Karpas-422 (cell line): ENCODE measurements at regions not wholly inside any gene's neighbourhood (a gene's known extent, or its start where the extent isn't known, plus 50 kb on each side); places are given as distances from the start of the nearest gene placed in this dataset.

Experiments
- DNase-seq: peaks from one replicate; pipeline ENCODE4 v3.0.0-alpha.2; 2015
- H2AFZ ChIP-seq: fragments of 200-600 bp; sonication (generic); 2 replicates; pipeline ENCODE4 v1.6.1; 2014; ENCODE audit warnings: antibody characterized with exemption, low read length, mixed read lengths
- H3K27ac ChIP-seq: fragments of 200-600 bp; sonication (generic); 2 replicates; pipeline ENCODE4 v1.5.1; 2014; ENCODE audit warnings: mild to moderate bottlenecking, low read length, moderate library complexity
- H3K27me3 ChIP-seq: fragments of 200-600 bp; sonication (generic); 2 replicates; pipeline ENCODE4 v1.6.1; 2014; ENCODE audit warnings: low read length, mixed read lengths
- H3K36me3 ChIP-seq: fragments of 200-600 bp; sonication (generic); 2 replicates; pipeline ENCODE4 v1.6.1; 2014; ENCODE audit warnings: low read length, mixed read lengths; ENCODE audit not compliant: insufficient read depth
- H3K4me1 ChIP-seq: fragments of 200-600 bp; sonication (generic); 2 replicates; pipeline ENCODE4 v1.6.1; 2014; ENCODE audit warnings: mild to moderate bottlenecking, low read length, mixed read lengths
- H3K4me2 ChIP-seq: fragments of 200-600 bp; sonication (generic); 2 replicates; pipeline ENCODE4 v1.6.1; 2014; ENCODE audit warnings: low read length, low read depth, mild to moderate bottlenecking; ENCODE audit not compliant: poor library complexity, severe bottlenecking
- H3K4me3 ChIP-seq: fragments of 200-600 bp; sonication (generic); 2 replicates; pipeline ENCODE4 v1.5.1; 2014; ENCODE audit warnings: mild to moderate bottlenecking, antibody characterized with exemption, low read length, mixed read lengths
- H3K79me2 ChIP-seq: fragments of 200-600 bp; sonication (generic); 2 replicates; pipeline ENCODE4 v1.6.1; 2014; ENCODE audit warnings: mild to moderate bottlenecking, low read length, mixed read lengths
- H3K9ac ChIP-seq: fragments of 200-600 bp; sonication (generic); 2 replicates; pipeline ENCODE4 v1.6.0; 2014; ENCODE audit warnings: low read length
- H3K9me2 ChIP-seq: fragments of 200-600 bp; sonication (generic), shearing (Covaris generic); replicated peaks from 2 replicates; pipeline ENCODE4 v1.6.0; 2014; ENCODE audit warnings: mild to moderate bottlenecking, low read length, moderate library complexity; ENCODE audit not compliant: insufficient read depth
- H3K9me3 ChIP-seq: fragments of 300-700, 200-600 bp; sonication (generic); 2 replicates; pipeline ENCODE4 v1.6.1; 2014; ENCODE audit warnings: low read length, mixed read lengths
- H4K20me1 ChIP-seq: fragments of 200-600 bp; sonication (generic); 2 replicates; pipeline ENCODE4 v1.6.1; 2014; ENCODE audit warnings: mild to moderate bottlenecking, antibody characterized with exemption, low read length, low read depth; ENCODE audit not compliant: insufficient read depth

DNA sequence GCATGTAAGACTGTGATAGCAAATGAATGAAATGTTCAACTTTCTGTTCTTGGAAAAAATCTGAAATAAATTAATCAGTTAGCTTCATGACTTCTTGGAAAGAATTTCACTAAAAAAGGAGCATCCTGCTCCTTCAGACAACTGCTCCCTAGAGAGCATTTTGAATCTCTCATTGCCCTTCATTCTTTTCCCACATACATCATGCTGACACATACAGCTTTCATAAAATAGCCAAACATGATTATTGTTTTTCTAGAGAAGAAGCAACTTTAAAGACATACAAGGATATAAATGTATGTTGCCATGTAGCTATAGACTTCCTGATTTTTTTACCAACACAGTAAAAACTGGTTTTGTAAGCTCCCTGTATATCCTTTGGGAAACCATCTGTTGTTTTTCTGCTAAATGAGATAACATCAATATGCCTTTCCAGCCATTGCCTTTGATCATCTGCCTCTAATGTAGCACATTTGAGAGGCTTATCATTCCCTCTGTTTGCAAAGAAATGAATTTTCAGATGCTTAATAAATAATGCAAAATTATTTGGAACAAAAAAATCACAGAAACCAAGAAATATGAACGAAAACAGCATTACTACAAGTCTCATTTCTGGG lies 248.2 kb upstream of the GPR149 start:
- Histone ChIP-seq H3K4me3 (no peak overlapping the region), H3K36me3 (no peaks in the 10 kb centered on the region), H3K4me2 (no peak overlapping the region), H3K27ac (no peak overlapping the region), H3K9me2 (no peaks in the 10 kb centered on the region), H3K9me3 (no peaks in the 10 kb centered on the region), H3K27me3 (no peaks in the 10 kb centered on the region), H3K9ac (no peak overlapping the region), H2AFZ (no peak overlapping the region), H4K20me1 (no peaks in the 10 kb centered on the region), H3K4me1 (no peaks in the 10 kb centered on the region), H3K79me2 (no peaks in the 10 kb centered on the region)
- DNase-seq: no peak

DNA sequence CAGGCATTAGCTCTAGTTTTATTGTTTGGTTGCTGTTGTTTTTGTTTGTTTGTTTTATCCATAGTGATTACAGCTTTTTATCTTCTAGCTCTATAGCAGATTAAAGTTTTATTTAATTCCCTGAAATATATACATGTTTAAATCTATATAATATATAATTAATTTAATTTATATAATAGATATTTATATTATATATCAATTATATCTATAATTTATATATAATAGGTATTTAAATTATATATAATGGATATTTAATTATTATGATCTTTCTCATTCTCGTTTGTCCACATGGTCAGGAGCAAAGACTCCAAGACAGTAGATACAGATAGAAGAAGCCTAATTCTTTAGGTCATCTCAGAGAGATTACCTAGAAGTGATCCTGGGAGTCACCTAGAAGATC lies 238.8 kb upstream of the GPR149 start:
- Histone ChIP-seq H4K20me1 (no peaks in the 10 kb centered on the region), H3K36me3 (no peaks in the 10 kb centered on the region), H3K4me3 (no peak overlapping the region), H3K27me3 (no peaks in the 10 kb centered on the region), H3K9me3 (no peaks in the 10 kb centered on the region), H3K4me2 (no peak overlapping the region), H3K27ac (no peak overlapping the region), H3K4me1 (no peaks in the 10 kb centered on the region), H3K9me2 (no peaks in the 10 kb centered on the region), H3K79me2 (no peaks in the 10 kb centered on the region), H3K9ac (no peak overlapping the region), H2AFZ (no peak overlapping the region)
- DNase-seq: no peak

DNA sequence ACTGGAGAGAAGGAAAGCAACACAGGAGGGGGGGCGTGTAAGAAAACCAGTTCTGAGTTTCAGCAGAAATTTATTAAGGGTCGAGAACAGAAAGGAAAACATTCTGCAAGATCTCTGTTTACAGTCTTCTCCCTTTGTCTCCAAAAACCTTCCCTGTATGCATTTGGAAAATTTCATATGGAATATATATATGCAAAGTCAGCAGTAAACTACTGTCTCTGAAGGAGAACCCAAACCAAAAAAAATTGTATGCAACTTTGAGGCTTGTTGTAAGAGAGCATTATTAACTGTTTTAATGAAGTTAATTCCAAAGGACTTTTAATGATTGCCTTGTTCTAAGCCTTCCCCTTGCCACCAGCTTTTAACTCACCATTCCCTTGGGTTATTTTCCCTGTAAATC lies 238.2 kb upstream of the GPR149 start:
- H3K4me1 ChIP-seq: no peaks in the 10 kb centered on the region
- H3K27me3 ChIP-seq: no peaks in the 10 kb centered on the region
- DNase-seq: no peak
- H4K20me1 ChIP-seq: no peaks in the 10 kb centered on the region
- no peak overlapping the region for H3K9ac ChIP-seq
- no peak overlapping the region for H3K27ac ChIP-seq
- no peak overlapping the region for H3K4me2 ChIP-seq
- H3K36me3 ChIP-seq: no peaks in the 10 kb centered on the region
- H3K4me3 ChIP-seq: no peak overlapping the region
- H3K79me2 ChIP-seq: no peaks in the 10 kb centered on the region
- no peaks in the 10 kb centered on the region for H3K9me3 ChIP-seq
- no peaks in the 10 kb centered on the region for H3K9me2 ChIP-seq
- H2AFZ ChIP-seq: no peak overlapping the region

DNA sequence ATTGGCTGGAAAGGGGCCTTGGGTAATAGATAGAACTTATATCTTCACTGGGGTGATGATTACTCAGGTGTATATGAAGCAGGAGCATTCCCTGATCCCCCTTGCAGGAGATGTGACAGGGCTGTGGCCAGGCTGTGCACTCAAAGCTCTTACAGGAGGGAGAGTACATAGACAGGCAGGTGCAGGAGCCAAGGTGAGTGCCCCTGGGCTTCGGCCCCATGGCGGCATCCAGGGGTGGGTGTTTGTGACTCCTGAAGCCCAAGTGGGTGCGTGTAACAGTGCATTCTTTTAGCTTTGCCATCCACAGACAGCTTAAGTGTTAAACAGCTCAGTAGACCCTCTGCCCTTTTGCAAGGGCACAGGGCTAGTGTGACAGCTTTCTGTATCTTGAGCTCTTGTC lies 236.6 kb upstream of the GPR149 start:
- no peak overlapping the region for H3K4me3 ChIP-seq
- H3K27ac ChIP-seq: no peak overlapping the region
- no peaks in the 10 kb centered on the region for H3K27me3 ChIP-seq
- no peaks in the 10 kb centered on the region for H3K9me3 ChIP-seq
- H3K4me2 ChIP-seq: no peak overlapping the region
- H3K9me2 ChIP-seq: no peaks in the 10 kb centered on the region
- H2AFZ ChIP-seq: no peak overlapping the region
- no peaks in the 10 kb centered on the region for H4K20me1 ChIP-seq
- no peaks in the 10 kb centered on the region for H3K4me1 ChIP-seq
- no peak overlapping the region for H3K9ac ChIP-seq
- H3K79me2 ChIP-seq: no peaks in the 10 kb centered on the region
- DNase-seq: no peak
- no peaks in the 10 kb centered on the region for H3K36me3 ChIP-seq

DNA sequence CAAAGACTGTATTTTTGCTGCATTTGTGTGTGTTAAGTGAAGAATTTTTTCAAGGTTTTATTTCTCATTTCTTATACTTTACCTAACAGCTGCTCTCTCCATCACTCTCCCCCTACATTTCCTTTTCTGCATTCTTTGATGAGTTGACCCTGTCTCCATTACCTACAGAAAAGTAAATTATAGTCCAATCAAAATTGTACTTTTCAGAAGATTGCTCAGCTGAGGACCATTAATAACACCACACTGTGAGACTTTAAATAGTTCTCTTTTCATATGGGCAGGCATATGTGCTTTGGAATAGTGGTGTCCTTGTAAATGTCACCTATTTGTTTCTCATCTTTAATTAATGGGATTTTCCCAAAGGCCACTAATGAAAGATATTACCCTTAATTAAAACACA lies 234.7 kb upstream of the GPR149 start:
- H3K27ac ChIP-seq: no peak overlapping the region
- no peaks in the 10 kb centered on the region for H3K9me3 ChIP-seq
- H3K9ac ChIP-seq: no peak overlapping the region
- no peak for DNase-seq
- no peak overlapping the region for H2AFZ ChIP-seq
- no peaks in the 10 kb centered on the region for H3K27me3 ChIP-seq
- no peak overlapping the region for H3K4me3 ChIP-seq
- H3K36me3 ChIP-seq: no peaks in the 10 kb centered on the region
- no peaks in the 10 kb centered on the region for H3K4me1 ChIP-seq
- no peaks in the 10 kb centered on the region for H3K79me2 ChIP-seq
- no peaks in the 10 kb centered on the region for H3K9me2 ChIP-seq
- no peaks in the 10 kb centered on the region for H4K20me1 ChIP-seq
- no peak overlapping the region for H3K4me2 ChIP-seq

DNA sequence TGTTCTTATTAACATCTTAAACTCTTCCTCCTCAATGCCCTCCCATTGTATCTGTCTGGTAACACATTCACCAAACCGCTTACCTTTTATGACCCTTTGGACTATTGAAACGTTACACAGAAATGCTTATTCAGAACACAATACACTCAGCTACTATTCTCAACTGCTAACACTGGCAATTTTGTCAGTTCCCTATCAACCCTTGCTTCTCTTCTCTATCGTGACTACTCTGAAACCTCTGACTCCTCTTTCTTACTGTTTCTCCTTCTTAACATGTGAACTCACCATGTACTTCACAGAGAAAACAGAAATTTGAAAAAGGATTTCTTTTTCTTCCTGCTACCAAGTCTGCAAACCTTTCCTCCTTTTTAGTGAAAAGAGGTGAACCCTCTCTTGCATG lies 232.9 kb upstream of the GPR149 start:
- no peak overlapping the region for H3K27ac ChIP-seq
- no peaks in the 10 kb centered on the region for H3K79me2 ChIP-seq
- no peaks in the 10 kb centered on the region for H3K36me3 ChIP-seq
- H2AFZ ChIP-seq: no peak overlapping the region
- no peak overlapping the region for H3K9ac ChIP-seq
- no peaks in the 10 kb centered on the region for H3K9me2 ChIP-seq
- no peak overlapping the region for H3K4me3 ChIP-seq
- no peak overlapping the region for H3K4me2 ChIP-seq
- DNase-seq: no peak
- H3K9me3 ChIP-seq: no peaks in the 10 kb centered on the region
- no peaks in the 10 kb centered on the region for H3K27me3 ChIP-seq
- H3K4me1 ChIP-seq: no peaks in the 10 kb centered on the region
- no peaks in the 10 kb centered on the region for H4K20me1 ChIP-seq

DNA sequence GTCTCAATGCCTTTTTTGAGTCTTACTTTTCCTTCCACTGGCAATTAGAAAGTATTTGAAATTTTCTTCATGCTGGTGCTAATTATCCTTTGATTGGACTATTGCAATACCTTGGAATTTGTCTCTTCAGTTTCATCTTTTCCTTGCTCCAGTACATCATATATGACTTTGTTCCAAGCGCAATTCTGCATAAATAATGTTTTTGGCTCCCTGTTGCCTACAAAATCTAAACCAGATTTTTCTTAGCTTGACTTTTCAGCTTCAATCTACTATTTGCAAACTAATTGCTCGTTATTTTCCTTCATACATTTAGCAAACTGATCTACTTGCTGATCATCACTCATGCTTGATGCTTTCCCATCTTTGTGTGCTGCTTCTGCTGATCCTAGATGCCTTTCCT lies 230.8 kb upstream of the GPR149 start:
- no peaks in the 10 kb centered on the region for H3K4me1 ChIP-seq
- no peaks in the 10 kb centered on the region for H3K36me3 ChIP-seq
- no peaks in the 10 kb centered on the region for H3K9me3 ChIP-seq
- H3K27me3 ChIP-seq: no peaks in the 10 kb centered on the region
- H3K9me2 ChIP-seq: no peaks in the 10 kb centered on the region
- H3K9ac ChIP-seq: no peak overlapping the region
- no peaks in the 10 kb centered on the region for H4K20me1 ChIP-seq
- no peak overlapping the region for H2AFZ ChIP-seq
- H3K27ac ChIP-seq: no peak overlapping the region
- no peak overlapping the region for H3K4me3 ChIP-seq
- no peaks in the 10 kb centered on the region for H3K79me2 ChIP-seq
- DNase-seq: no peak
- no peak overlapping the region for H3K4me2 ChIP-seq

DNA sequence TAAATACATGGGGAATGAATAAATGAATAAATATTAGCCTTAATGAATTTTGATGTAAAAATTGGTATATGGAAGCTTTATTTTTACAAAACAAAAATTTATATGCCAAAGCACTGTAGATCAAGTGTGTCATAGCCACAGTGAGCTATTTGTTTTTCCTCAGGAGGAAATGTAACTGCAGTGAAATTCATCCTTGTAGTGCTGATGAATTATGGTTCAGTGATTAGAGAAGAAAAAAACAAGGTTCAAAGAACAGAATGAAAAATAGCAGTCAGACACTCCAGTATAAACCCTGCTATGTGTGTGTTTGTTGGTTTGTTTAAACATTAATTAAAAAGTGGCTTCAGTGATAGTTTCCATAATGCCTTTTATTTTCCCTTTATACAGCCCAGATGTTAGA lies 228.0 kb upstream of the GPR149 start:
- H3K79me2 ChIP-seq: no peaks in the 10 kb centered on the region
- no peaks in the 10 kb centered on the region for H3K9me2 ChIP-seq
- no peak overlapping the region for H3K4me3 ChIP-seq
- DNase-seq: no peak
- H3K9me3 ChIP-seq: no peaks in the 10 kb centered on the region
- no peaks in the 10 kb centered on the region for H4K20me1 ChIP-seq
- H3K27me3 ChIP-seq: no peaks in the 10 kb centered on the region
- H3K36me3 ChIP-seq: no peaks in the 10 kb centered on the region
- no peak overlapping the region for H2AFZ ChIP-seq
- no peak overlapping the region for H3K4me2 ChIP-seq
- H3K9ac ChIP-seq: no peak overlapping the region
- H3K27ac ChIP-seq: no peak overlapping the region
- H3K4me1 ChIP-seq: no peaks in the 10 kb centered on the region

DNA sequence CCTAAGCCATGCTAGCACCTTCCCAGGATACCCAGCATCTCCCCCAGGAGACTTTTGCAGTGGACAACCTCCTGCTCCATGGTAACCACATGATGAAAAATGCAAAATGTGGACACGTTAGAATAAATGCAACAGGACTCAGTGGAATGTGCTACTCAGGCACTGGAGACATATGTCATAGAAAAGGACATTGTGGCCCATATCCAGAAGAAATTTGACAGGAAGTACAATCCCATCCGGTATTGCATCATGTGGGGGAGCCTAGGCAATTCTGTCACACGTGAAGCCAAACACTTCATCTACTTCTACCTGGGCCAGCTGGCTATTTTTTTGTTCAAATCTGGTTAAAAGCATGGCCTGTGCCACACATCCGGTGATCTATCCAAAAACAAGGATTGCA lies 227.2 kb upstream of the GPR149 start:
- Histone ChIP-seq H3K36me3 (no peaks in the 10 kb centered on the region), H3K9me3 (no peaks in the 10 kb centered on the region), H3K27me3 (no peaks in the 10 kb centered on the region), H3K4me1 (no peaks in the 10 kb centered on the region), H3K9me2 (no peaks in the 10 kb centered on the region), H2AFZ (no peak overlapping the region), H3K4me2 (no peak overlapping the region), H4K20me1 (no peaks in the 10 kb centered on the region), H3K27ac (no peak overlapping the region), H3K79me2 (no peaks in the 10 kb centered on the region), H3K9ac (no peak overlapping the region), H3K4me3 (no peak overlapping the region)
- DNase-seq: no peak
